ENCODE measurements at regions not wholly inside any gene's neighbourhood (a gene's known extent, or its start where the extent isn't known, plus 50 kb on each side); places are given as distances from the start of the nearest gene placed in this dataset.
"Not testable (repeated sequence)": the region's sequence is repeated elsewhere in the genome, so short reads cannot be mapped to it uniquely, and the experiment has no call there.

GRCh38 chr6:77322604-77323003 lies 140.7 kb downstream of the HTR1B start:
- DNase-seq, result no peak

GRCh38 chr6:77318256-77318655 lies 145.0 kb downstream of the HTR1B start:
- DNase-seq, result no peak

- no peak for DNase-seq
Observed at GRCh38 chr6:77313595-77313994, 149.7 kb downstream of the HTR1B start.

- no peak for DNase-seq
Observed at GRCh38 chr6:77299931-77300330, 163.4 kb downstream of the HTR1B start.

- DNase-seq, result no peak
Observed at GRCh38 chr6:77298283-77298682, 165.0 kb downstream of the HTR1B start.

GRCh38 chr6:77292564-77293546 lies 170.4 kb downstream of the HTR1B start:
- DNase-seq, result no peak

GRCh38 chr6:77290798-77291197 lies 172.5 kb downstream of the HTR1B start:
- DNase-seq, result no peak

GRCh38 chr6:77286541-77286940 lies 176.8 kb downstream of the HTR1B start:
- no peak for DNase-seq

- DNase-seq, result no peak
Observed at GRCh38 chr6:77273929-77274328, 189.4 kb downstream of the HTR1B start.

- DNase-seq, result no peak
Observed at GRCh38 chr6:77264970-77265369, 198.3 kb downstream of the HTR1B start.

GRCh38 chr6:77263003-77263402 lies 200.3 kb downstream of the HTR1B start:
- DNase-seq, result no peak

GRCh38 chr6:77251801-77252200 lies 211.5 kb downstream of the HTR1B start:
- not testable (repeated sequence) for DNase-seq

- DNase-seq, result no peak
Observed at GRCh38 chr6:77249560-77249959, 213.7 kb downstream of the HTR1B start.

GRCh38 chr6:77245026-77245425 lies 218.3 kb downstream of the HTR1B start:
- no peak for DNase-seq

- DNase-seq, result no peak
Observed at GRCh38 chr6:77231438-77232305, 231.6 kb downstream of the HTR1B start.

- DNase-seq, result no peak
Observed at GRCh38 chr6:77228279-77228678, 235.0 kb downstream of the HTR1B start.

- no peak for DNase-seq
Observed at GRCh38 chr6:77217896-77218295, 245.4 kb downstream of the HTR1B start.

- DNase-seq, result no peak
Observed at GRCh38 chr6:77205936-77206335, 257.4 kb downstream of the HTR1B start.

- no peak for DNase-seq
Observed at GRCh38 chr6:77204555-77204954, 258.7 kb downstream of the HTR1B start.

- DNase-seq, result no peak
Observed at GRCh38 chr6:77183447-77183846, 279.8 kb downstream of the HTR1B start.

GRCh38 chr6:77181749-77182148 lies 281.5 kb downstream of the HTR1B start:
- DNase-seq, result no peak

GRCh38 chr6:77180326-77180725 lies 283.0 kb downstream of the HTR1B start:
- no peak for DNase-seq

- no peak for DNase-seq
Observed at GRCh38 chr6:77178821-77179220, 284.5 kb downstream of the HTR1B start.

- DNase-seq, result no peak
Observed at GRCh38 chr6:77177470-77177869, 285.8 kb downstream of the HTR1B start.

Data from NCI-H1105 (cell line).